Nephron (organoid): ENCODE measurements at regions not wholly inside any gene's neighbourhood (a gene's known extent, or its start where the extent isn't known, plus 50 kb on each side); places are given as distances from the start of the nearest gene placed in this dataset.

Experiments
- H3K27ac Mint-ChIP-seq, 3 experiments: 2 replicates each; pipeline ENCODE4 v1.8.0; 2020; ENCODE audit warnings: mixed read lengths in 3 of 3, mild to moderate bottlenecking in 2 of 3, moderate library complexity in 1 of 3
- H3K27me3 Mint-ChIP-seq: 2 replicates; pipeline ENCODE4 v1.8.0; 2021; ENCODE audit warnings: low read depth, mild to moderate bottlenecking, moderate library complexity, mixed read lengths
- H3K36me3 Mint-ChIP-seq: 2 replicates; pipeline ENCODE4 v1.8.0; 2020; ENCODE audit warnings: low read depth, mixed read lengths
- H3K4me1 Mint-ChIP-seq: 2 replicates; pipeline ENCODE4 v1.8.0; 2020; ENCODE audit warnings: mixed read lengths
- H3K4me3 Mint-ChIP-seq, 3 experiments: 2 replicates each; pipeline ENCODE4 v1.8.0; 2020; ENCODE audit warnings: mild to moderate bottlenecking in 3 of 3, mixed read lengths in 3 of 3, moderate library complexity in 2 of 3
- H3K9me3 Mint-ChIP-seq: 2 replicates; pipeline ENCODE4 v1.8.0; 2020; ENCODE audit warnings: mixed read lengths
- CTCF ChIP-seq, 3 experiments: fragments of 200-600 bp; sonication (generic); IDR thresholded peaks; one replicate each; pipeline ENCODE4 v1.5.0; 2021; ENCODE audit warnings: antibody characterized with exemption in 3 of 3; ENCODE audit not compliant: unreplicated experiment in 3 of 3

- H3K27ac Mint-ChIP-seq: no peak overlapping the region
- TF ChIP-seq CTCF (IDR thresholded peaks at IDR 0.05; ENCODE audit: unreplicated experiment in 3 of 3): no peak
- peaks cover 16% of the 10 kb centered on the region for H3K9me3 Mint-ChIP-seq
- peaks cover 37% of the 10 kb centered on the region for H3K4me1 Mint-ChIP-seq
- H3K36me3 Mint-ChIP-seq: no peaks in the 10 kb centered on the region
- H3K4me3 Mint-ChIP-seq: no peak overlapping the region
- peaks cover 10% of the 10 kb centered on the region for H3K27me3 Mint-ChIP-seq
Measured at GRCh38 chr10:43946445-43946844, 297.8 kb upstream of the ZNF32 start.

- Mint-ChIP-seq H3K36me3 (no peaks in the 10 kb centered on the region), H3K27me3 (peaks cover 10% of the 10 kb centered on the region), H3K27ac (peak overlapping the region in 1 of 3 experiments; percentile 96), H3K4me3 (no peak overlapping the region), H3K4me1 (peaks cover 41% of the 10 kb centered on the region), H3K9me3 (peaks cover 14% of the 10 kb centered on the region)
- TF ChIP-seq CTCF (IDR thresholded peaks at IDR 0.05; ENCODE audit: unreplicated experiment in 3 of 3): no peak
Measured at GRCh38 chr10:43945908-43946307, 297.2 kb upstream of the ZNF32 start.

GRCh38 chr10:43945094-43945730, 296.5 kb upstream of the ZNF32 start:
- H3K27me3 Mint-ChIP-seq: peaks cover 10% of the 10 kb centered on the region
- H3K36me3 Mint-ChIP-seq: no peaks in the 10 kb centered on the region
- no peak overlapping the region for H3K4me3 Mint-ChIP-seq
- H3K9me3 Mint-ChIP-seq: peaks cover 9% of the 10 kb centered on the region
- peak overlapping the region; percentile 90 to 96 (median 96) for H3K27ac Mint-ChIP-seq
- no peak for TF ChIP-seq CTCF (IDR thresholded peaks at IDR 0.05; ENCODE audit: unreplicated experiment in 3 of 3)
- H3K4me1 Mint-ChIP-seq: peaks cover 48% of the 10 kb centered on the region

- peak overlapping the region in 1 of 3 experiments; percentile 39 for H3K4me3 Mint-ChIP-seq
- H3K4me1 Mint-ChIP-seq: peaks cover 55% of the 10 kb centered on the region
- peak overlapping the region; percentile 90 to 96 (median 96) for H3K27ac Mint-ChIP-seq
- H3K36me3 Mint-ChIP-seq: no peaks in the 10 kb centered on the region
- TF ChIP-seq CTCF (IDR thresholded peaks at IDR 0.05; ENCODE audit: unreplicated experiment in 3 of 3): no peak
- peaks cover 8% of the 10 kb centered on the region for H3K9me3 Mint-ChIP-seq
- peaks cover 10% of the 10 kb centered on the region for H3K27me3 Mint-ChIP-seq
Measured at GRCh38 chr10:43944381-43945093, 295.9 kb upstream of the ZNF32 start.

- no peak for TF ChIP-seq CTCF (IDR thresholded peaks at IDR 0.05; ENCODE audit: unreplicated experiment in 3 of 3)
- Mint-ChIP-seq H3K27ac (peak overlapping the region; percentile 90 to 96 (median 96)), H3K4me3 (peak overlapping the region in 1 of 3 experiments; percentile 39), H3K36me3 (no peaks in the 10 kb centered on the region), H3K27me3 (peaks cover 16% of the 10 kb centered on the region), H3K9me3 (peaks cover 8% of the 10 kb centered on the region), H3K4me1 (peaks cover 61% of the 10 kb centered on the region)
Measured at GRCh38 chr10:43943818-43944360, 295.2 kb upstream of the ZNF32 start.
